COLO668 (cell line): ENCODE measurements at regions not wholly inside any gene's neighbourhood (a gene's known extent, or its start where the extent isn't known, plus 50 kb on each side); places are given as distances from the start of the nearest gene placed in this dataset.

ENCODE experiments used
- DNase-seq: peaks from one replicate; lab custom pipeline; 2025; ENCODE audit not compliant: unreplicated experiment; lab: John Stamatoyannopoulos, UW

GRCh38 chr2:4134551-4135550, 431.5 kb downstream of the DCDC2C start:
- DNase-seq, result no peak

- DNase-seq, result no peak
These were observed 432.4 kb downstream of the DCDC2C start for GRCh38 chr2:4135765-4136164.

- DNase-seq, result no peak
These were observed 435.9 kb downstream of the DCDC2C start for GRCh38 chr2:4139316-4139715.

- DNase-seq, result peak; percentile 13
These were observed 436.4 kb downstream of the DCDC2C start for GRCh38 chr2:4139731-4140130.

GRCh38 chr2:4140281-4140970, 437.1 kb downstream of the DCDC2C start:
- peak; percentile 62 for DNase-seq

GRCh38 chr2:4144731-4145130, 441.4 kb downstream of the DCDC2C start:
- DNase-seq, result no peak

GRCh38 chr2:4151521-4151920, 448.1 kb downstream of the DCDC2C start:
- DNase-seq, result no peak

GRCh38 chr2:4152051-4152450, 448.7 kb downstream of the DCDC2C start:
- no peak for DNase-seq

GRCh38 chr2:4168834-4169233, 465.5 kb downstream of the DCDC2C start:
- no peak for DNase-seq

- DNase-seq, result no peak
These were observed 471.4 kb downstream of the DCDC2C start for GRCh38 chr2:4174796-4175195.

- DNase-seq, result no peak
These were observed 472.0 kb downstream of the DCDC2C start for GRCh38 chr2:4175343-4175742.

- DNase-seq, result no peak
These were observed 477.3 kb downstream of the DCDC2C start for GRCh38 chr2:4180631-4181030.

- DNase-seq, result no peak
These were observed 477.7 kb downstream of the DCDC2C start for GRCh38 chr2:4181062-4181461.

GRCh38 chr2:4188561-4188960, 485.2 kb downstream of the DCDC2C start:
- DNase-seq, result no peak

GRCh38 chr2:4190548-4190947, 487.2 kb downstream of the DCDC2C start:
- no peak for DNase-seq

GRCh38 chr2:4192119-4192518, 488.7 kb downstream of the DCDC2C start:
- no peak for DNase-seq

GRCh38 chr2:4214444-4215205, 511.2 kb downstream of the DCDC2C start:
- DNase-seq, result no peak

GRCh38 chr2:4217737-4218136, 514.4 kb downstream of the DCDC2C start:
- no peak for DNase-seq

- DNase-seq, result no peak
These were observed 515.7 kb downstream of the DCDC2C start for GRCh38 chr2:4219101-4219500.

GRCh38 chr2:4219571-4219970, 516.2 kb downstream of the DCDC2C start:
- DNase-seq, result no peak

- no peak for DNase-seq
These were observed 518.1 kb downstream of the DCDC2C start for GRCh38 chr2:4221434-4221833.
